ENCODE measurements at regions not wholly inside any gene's neighbourhood (a gene's known extent, or its start where the extent isn't known, plus 50 kb on each side); places are given as distances from the start of the nearest gene placed in this dataset.

GRCh38 chr13:103273825-103274224, 207.6 kb upstream of the SLC10A2 start:
- TF ChIP-seq MXI1 (IDR thresholded peaks at IDR 0.05; ENCODE audit: borderline replicate concordance, low read depth, low read length) (no peak), RFX5 (IDR thresholded peaks at IDR 0.05; ENCODE audit: low read depth, low read length) (no peak), POLR2A (IDR thresholded peaks at IDR 0.05; ENCODE audit: low read depth, low read length) (no peak), RAD21 (IDR thresholded peaks at IDR 0.05; ENCODE audit: low read length) (no peak), FOS (IDR thresholded peaks at IDR 0.05; ENCODE audit: low read depth, low read length) (no peak), CEBPB (IDR thresholded peaks at IDR 0.05; ENCODE audit: low read depth, low read length) (no peak)
- TF ChIP-seq, protein P1, sequence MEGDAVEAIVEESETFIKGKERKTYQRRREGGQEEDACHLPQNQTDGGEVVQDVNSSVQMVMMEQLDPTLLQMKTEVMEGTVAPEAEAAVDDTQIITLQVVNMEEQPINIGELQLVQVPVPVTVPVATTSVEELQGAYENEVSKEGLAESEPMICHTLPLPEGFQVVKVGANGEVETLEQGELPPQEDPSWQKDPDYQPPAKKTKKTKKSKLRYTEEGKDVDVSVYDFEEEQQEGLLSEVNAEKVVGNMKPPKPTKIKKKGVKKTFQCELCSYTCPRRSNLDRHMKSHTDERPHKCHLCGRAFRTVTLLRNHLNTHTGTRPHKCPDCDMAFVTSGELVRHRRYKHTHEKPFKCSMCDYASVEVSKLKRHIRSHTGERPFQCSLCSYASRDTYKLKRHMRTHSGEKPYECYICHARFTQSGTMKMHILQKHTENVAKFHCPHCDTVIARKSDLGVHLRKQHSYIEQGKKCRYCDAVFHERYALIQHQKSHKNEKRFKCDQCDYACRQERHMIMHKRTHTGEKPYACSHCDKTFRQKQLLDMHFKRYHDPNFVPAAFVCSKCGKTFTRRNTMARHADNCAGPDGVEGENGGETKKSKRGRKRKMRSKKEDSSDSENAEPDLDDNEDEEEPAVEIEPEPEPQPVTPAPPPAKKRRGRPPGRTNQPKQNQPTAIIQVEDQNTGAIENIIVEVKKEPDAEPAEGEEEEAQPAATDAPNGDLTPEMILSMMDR (conservative IDR thresholded peaks at IDR 0.05; ENCODE audit: low read depth, low read length), result no peak

Data from IMR-90 (cell line).